ENCODE measurements at regions not wholly inside any gene's neighbourhood (a gene's known extent, or its start where the extent isn't known, plus 50 kb on each side); places are given as distances from the start of the nearest gene placed in this dataset.

DNA sequence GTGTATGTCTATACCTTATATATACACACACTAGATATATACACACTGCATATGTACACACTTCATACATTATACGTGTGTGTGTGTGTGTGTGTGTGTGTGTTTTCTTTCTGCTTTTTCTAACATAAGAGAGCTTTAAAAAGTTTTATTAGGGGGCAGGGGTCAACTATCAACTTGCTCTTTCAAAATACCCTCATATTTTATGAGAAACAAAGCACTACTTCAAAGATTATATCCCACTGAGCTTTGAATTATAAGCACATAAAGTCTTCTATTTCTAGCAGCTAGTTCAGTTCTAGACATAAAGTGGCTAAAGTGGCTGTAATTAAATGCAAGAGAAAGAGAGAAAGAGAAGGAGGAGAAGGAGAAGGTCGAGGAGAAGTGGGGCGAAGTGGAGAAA, 1361.3 kb downstream of the ZPLD1 start:
- H3K9me3 ChIP-seq (replicated peaks; ENCODE audit: insufficient read depth, low read length): no peaks in the 10 kb centered on the region
- H3K4me3 ChIP-seq (ENCODE audit: low read length): no peak overlapping the region

GRCh38 chr3:103803787-103804186, 1369.0 kb downstream of the ZPLD1 start:
- no peaks in the 10 kb centered on the region for H3K36me3 ChIP-seq (replicated peaks; ENCODE audit: insufficient read depth, low read length)
- H3K27ac ChIP-seq (ENCODE audit: low read length): no peak overlapping the region
- no peaks in the 10 kb centered on the region for H3K9me3 ChIP-seq (replicated peaks; ENCODE audit: insufficient read depth, low read length)
- H3K4me1 ChIP-seq (ENCODE audit: low read length): no peaks in the 10 kb centered on the region
- no peak overlapping the region for H3K4me2 ChIP-seq (ENCODE audit: low read depth, low read length)
- no peak overlapping the region for H3K9ac ChIP-seq (ENCODE audit: low read length)
- no peaks in the 10 kb centered on the region for H4K20me1 ChIP-seq (ENCODE audit: insufficient read depth, low read length)
- TF ChIP-seq CTCF (IDR thresholded peaks at IDR 0.05; ENCODE audit: low read length) (no peak), EZH2 (optimal IDR thresholded peaks at IDR 0.05; ENCODE audit: low read depth, low read length) (no peak), EZH2phosphoT487 (IDR thresholded peaks at IDR 0.05; ENCODE audit: low read length) (no peak)
- H3F3A ChIP-seq (ENCODE audit: insufficient read depth, low read length): no peaks in the 10 kb centered on the region
- no peak for DNase-seq
- H3K79me2 ChIP-seq (ENCODE audit: low read length): no peaks in the 10 kb centered on the region
- no peak overlapping the region for H3K4me3 ChIP-seq (ENCODE audit: low read length)
- H3K27me3 ChIP-seq (replicated peaks; ENCODE audit: insufficient read depth, low read length): no peaks in the 10 kb centered on the region
- H2AFZ ChIP-seq (ENCODE audit: low read length): no peak overlapping the region
- H3K9me2 ChIP-seq (replicated peaks; ENCODE audit: insufficient read depth, low read length): no peaks in the 10 kb centered on the region

More for the DNA sequence above, 1361.3 kb downstream of the ZPLD1 start:
- Histone ChIP-seq H3K4me2 (ENCODE audit: low read depth, low read length) (no peak overlapping the region), H3K9me2 (replicated peaks; ENCODE audit: insufficient read depth, low read length) (no peaks in the 10 kb centered on the region), H2AFZ (ENCODE audit: low read length) (no peak overlapping the region), H3K9ac (ENCODE audit: low read length) (no peak overlapping the region), H3K27ac (ENCODE audit: low read length) (no peak overlapping the region), H3K4me1 (ENCODE audit: low read length) (no peaks in the 10 kb centered on the region), H3K27me3 (replicated peaks; ENCODE audit: insufficient read depth, low read length) (no peaks in the 10 kb centered on the region), H3K79me2 (ENCODE audit: low read length) (no peaks in the 10 kb centered on the region), H3F3A (ENCODE audit: insufficient read depth, low read length) (no peaks in the 10 kb centered on the region), H4K20me1 (ENCODE audit: insufficient read depth, low read length) (no peaks in the 10 kb centered on the region), H3K36me3 (replicated peaks; ENCODE audit: insufficient read depth, low read length) (no peaks in the 10 kb centered on the region)
- DNase-seq: no peak
- TF ChIP-seq EZH2 (optimal IDR thresholded peaks at IDR 0.05; ENCODE audit: low read depth, low read length) (no peak), EZH2phosphoT487 (IDR thresholded peaks at IDR 0.05; ENCODE audit: low read length) (no peak), CTCF (IDR thresholded peaks at IDR 0.05; ENCODE audit: low read length) (no peak)

DNA sequence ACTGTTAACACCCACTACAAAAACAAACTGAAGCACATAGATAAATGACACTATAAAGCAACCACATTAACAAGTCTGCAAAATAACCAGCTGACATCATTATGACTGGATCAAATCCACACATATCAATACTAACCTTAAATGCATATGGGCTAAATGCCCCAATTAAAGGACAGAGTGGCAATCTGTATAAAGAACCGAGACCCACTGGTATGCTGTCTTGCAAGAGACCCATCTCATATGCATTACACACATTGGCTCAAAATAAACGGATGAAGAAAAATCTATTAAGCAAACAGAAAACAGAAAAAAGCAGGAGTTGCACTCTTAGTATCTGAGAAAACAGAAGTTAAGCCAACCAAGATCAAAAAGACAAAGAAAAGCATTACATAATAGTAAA, 1375.4 kb downstream of the ZPLD1 start:
- H3K79me2 ChIP-seq (ENCODE audit: low read length): no peaks in the 10 kb centered on the region
- no peak overlapping the region for H2AFZ ChIP-seq (ENCODE audit: low read length)
- H3K4me1 ChIP-seq (ENCODE audit: low read length): no peaks in the 10 kb centered on the region
- DNase-seq: no peak
- H4K20me1 ChIP-seq (ENCODE audit: insufficient read depth, low read length): no peaks in the 10 kb centered on the region
- TF ChIP-seq CTCF (IDR thresholded peaks at IDR 0.05; ENCODE audit: low read length) (no peak), EZH2 (optimal IDR thresholded peaks at IDR 0.05; ENCODE audit: low read depth, low read length) (no peak), EZH2phosphoT487 (IDR thresholded peaks at IDR 0.05; ENCODE audit: low read length) (no peak)
- H3K9me2 ChIP-seq (replicated peaks; ENCODE audit: insufficient read depth, low read length): no peaks in the 10 kb centered on the region
- H3K4me3 ChIP-seq (ENCODE audit: low read length): no peak overlapping the region
- H3K36me3 ChIP-seq (replicated peaks; ENCODE audit: insufficient read depth, low read length): no peaks in the 10 kb centered on the region
- no peaks in the 10 kb centered on the region for H3F3A ChIP-seq (ENCODE audit: insufficient read depth, low read length)
- no peaks in the 10 kb centered on the region for H3K9me3 ChIP-seq (replicated peaks; ENCODE audit: insufficient read depth, low read length)
- H3K4me2 ChIP-seq (ENCODE audit: low read depth, low read length): no peak overlapping the region
- H3K9ac ChIP-seq (ENCODE audit: low read length): no peak overlapping the region
- H3K27ac ChIP-seq (ENCODE audit: low read length): no peak overlapping the region
- H3K27me3 ChIP-seq (replicated peaks; ENCODE audit: insufficient read depth, low read length): no peaks in the 10 kb centered on the region

Data from MM.1S (cell line).